ENCODE measurements at regions not wholly inside any gene's neighbourhood (a gene's known extent, or its start where the extent isn't known, plus 50 kb on each side); places are given as distances from the start of the nearest gene placed in this dataset.

DNA sequence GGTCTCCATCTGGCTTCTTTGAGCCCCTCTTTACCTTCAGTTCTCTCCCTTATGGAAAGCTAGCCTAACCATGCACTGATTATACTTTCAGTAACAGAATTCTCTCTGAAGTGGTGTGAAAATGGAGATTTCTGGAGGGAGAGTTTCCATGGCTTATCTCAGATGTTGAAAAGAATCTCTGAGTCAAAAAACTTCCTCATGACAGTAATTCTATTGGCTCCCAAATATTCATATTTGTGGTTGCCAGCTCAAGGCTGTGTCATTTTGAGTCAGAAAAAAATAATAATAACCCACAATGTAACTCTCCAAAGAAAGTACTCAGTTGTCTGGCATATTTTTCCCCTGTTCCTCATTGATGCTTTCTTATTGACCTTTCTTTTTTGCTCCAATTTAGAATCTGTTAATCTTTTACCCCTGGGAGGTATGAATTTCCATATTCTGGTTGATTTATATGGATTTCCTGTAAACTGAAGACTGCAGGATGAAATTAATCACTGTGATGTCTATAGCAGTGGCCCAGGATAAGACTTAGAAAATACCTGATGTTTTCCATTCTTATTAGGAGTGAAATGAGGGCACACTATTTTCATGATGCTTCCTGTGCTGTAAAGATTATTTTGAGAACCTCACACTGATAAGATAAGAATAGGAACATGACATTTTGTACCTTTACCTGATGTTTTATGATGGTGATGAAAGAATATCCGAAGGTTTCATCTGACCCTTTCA, 149.5 kb upstream of the EPHA3 start:
- intact Hi-C loops (cut with micrococcal nuclease; ENCODE audit: unreplicated experiment) = no loop called here
- Histone ChIP-seq H3K9me3 (no peaks in the 10 kb centered on the region), H3K27me3 (replicated peaks; ENCODE audit: control insufficient read depth, insufficient read depth, low read length) (no peaks in the 10 kb centered on the region), H3K4me3 (ENCODE audit: low read depth, low read length) (no peak overlapping the region), H3K36me3 (ENCODE audit: control insufficient read depth, insufficient read depth, low read length) (no peaks in the 10 kb centered on the region), H3K4me1 (no peaks in the 10 kb centered on the region)
- Mint-ChIP-seq H3K9me3 (ENCODE audit: unreplicated experiment) (no peaks in the 10 kb centered on the region), H3K4me1 (ENCODE audit: low read depth, unreplicated experiment) (no peaks in the 10 kb centered on the region), H3K27me3 (ENCODE audit: insufficient read depth, unreplicated experiment) (peaks cover 1% of the 10 kb centered on the region), H3K36me3 (ENCODE audit: insufficient read depth, unreplicated experiment) (no peaks in the 10 kb centered on the region), H3K4me3 (ENCODE audit: unreplicated experiment) (no peak overlapping the region), H3K27ac (ENCODE audit: unreplicated experiment) (no peak overlapping the region)
- CTCF ChIA-PET = no interaction called here
- DNase-seq = no peak
- POLR2A ChIA-PET = no interaction called here
- BruUV-seq (replicated peaks) = no TSS peak
- TF ChIP-seq, protein P1, sequence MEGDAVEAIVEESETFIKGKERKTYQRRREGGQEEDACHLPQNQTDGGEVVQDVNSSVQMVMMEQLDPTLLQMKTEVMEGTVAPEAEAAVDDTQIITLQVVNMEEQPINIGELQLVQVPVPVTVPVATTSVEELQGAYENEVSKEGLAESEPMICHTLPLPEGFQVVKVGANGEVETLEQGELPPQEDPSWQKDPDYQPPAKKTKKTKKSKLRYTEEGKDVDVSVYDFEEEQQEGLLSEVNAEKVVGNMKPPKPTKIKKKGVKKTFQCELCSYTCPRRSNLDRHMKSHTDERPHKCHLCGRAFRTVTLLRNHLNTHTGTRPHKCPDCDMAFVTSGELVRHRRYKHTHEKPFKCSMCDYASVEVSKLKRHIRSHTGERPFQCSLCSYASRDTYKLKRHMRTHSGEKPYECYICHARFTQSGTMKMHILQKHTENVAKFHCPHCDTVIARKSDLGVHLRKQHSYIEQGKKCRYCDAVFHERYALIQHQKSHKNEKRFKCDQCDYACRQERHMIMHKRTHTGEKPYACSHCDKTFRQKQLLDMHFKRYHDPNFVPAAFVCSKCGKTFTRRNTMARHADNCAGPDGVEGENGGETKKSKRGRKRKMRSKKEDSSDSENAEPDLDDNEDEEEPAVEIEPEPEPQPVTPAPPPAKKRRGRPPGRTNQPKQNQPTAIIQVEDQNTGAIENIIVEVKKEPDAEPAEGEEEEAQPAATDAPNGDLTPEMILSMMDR (IDR thresholded peaks at IDR 0.05; ENCODE audit: insufficient read depth in 1 of 2, low read depth in 1 of 2, low read length in 1 of 2, severe bottlenecking in 1 of 2, unreplicated experiment in 1 of 2) = no peak

DNA sequence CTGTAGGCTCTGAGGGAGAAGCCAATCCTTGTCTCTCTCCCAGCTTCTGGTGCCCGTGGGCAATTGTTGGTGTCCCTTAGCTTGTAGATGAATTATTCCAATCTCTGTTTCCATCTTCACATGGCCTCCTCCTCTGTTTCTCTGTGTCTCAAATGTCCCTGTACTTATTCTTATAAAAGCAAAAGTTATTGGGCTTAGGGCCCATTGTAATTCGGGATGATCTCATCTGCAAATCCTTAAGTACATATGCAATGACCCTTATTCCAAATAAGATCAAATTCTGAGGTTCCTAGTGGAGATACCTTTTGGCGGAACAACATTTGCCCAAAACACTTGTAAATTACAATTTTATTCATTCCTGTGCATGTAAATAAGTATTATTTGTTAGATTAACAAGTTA, 147.4 kb upstream of the EPHA3 start:
- Mint-ChIP-seq H3K36me3 (ENCODE audit: insufficient read depth, unreplicated experiment) (no peaks in the 10 kb centered on the region), H3K4me1 (ENCODE audit: low read depth, unreplicated experiment) (no peaks in the 10 kb centered on the region), H3K27me3 (ENCODE audit: insufficient read depth, unreplicated experiment) (no peaks in the 10 kb centered on the region), H3K4me3 (ENCODE audit: unreplicated experiment) (no peak overlapping the region), H3K9me3 (ENCODE audit: unreplicated experiment) (no peaks in the 10 kb centered on the region), H3K27ac (ENCODE audit: unreplicated experiment) (no peak overlapping the region)
- TF ChIP-seq, protein P1 (IDR thresholded peaks at IDR 0.05; ENCODE audit: insufficient read depth in 1 of 2, low read depth in 1 of 2, low read length in 1 of 2, severe bottlenecking in 1 of 2, unreplicated experiment in 1 of 2) = no peak
- no TSS peak for BruUV-seq (replicated peaks)
- Histone ChIP-seq H3K27me3 (replicated peaks; ENCODE audit: control insufficient read depth, insufficient read depth, low read length) (no peaks in the 10 kb centered on the region), H3K36me3 (ENCODE audit: control insufficient read depth, insufficient read depth, low read length) (no peaks in the 10 kb centered on the region), H3K4me3 (ENCODE audit: low read depth, low read length) (no peak overlapping the region), H3K4me1 (no peaks in the 10 kb centered on the region), H3K9me3 (no peaks in the 10 kb centered on the region)
- CTCF ChIA-PET = no interaction called here
- DNase-seq = no peak
- POLR2A ChIA-PET = no interaction called here
- intact Hi-C loops (cut with micrococcal nuclease; ENCODE audit: unreplicated experiment) = no loop called here

DNA sequence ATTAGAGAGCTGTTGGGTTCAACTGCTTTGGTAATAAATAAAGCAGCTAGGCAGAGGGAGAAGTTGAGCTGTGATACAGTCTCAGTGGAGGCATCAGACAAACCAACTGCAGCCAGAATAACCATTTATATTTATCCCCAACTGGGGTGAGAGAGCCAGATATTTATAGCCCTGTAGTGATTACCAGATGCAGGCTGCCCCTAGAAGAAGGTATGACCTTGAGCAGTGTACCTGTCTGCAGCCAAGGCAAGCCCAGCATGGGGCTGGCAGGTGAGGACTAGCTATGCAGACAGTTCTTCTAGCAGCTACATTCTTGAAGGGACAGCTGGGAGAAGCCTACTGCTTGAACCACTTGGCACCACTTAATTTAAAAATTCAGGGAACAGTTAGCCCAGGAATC, 144.4 kb upstream of the EPHA3 start:
- intact Hi-C loops (cut with micrococcal nuclease; ENCODE audit: unreplicated experiment) = no loop called here
- TF ChIP-seq, protein P1 (IDR thresholded peaks at IDR 0.05; ENCODE audit: insufficient read depth in 1 of 2, low read depth in 1 of 2, low read length in 1 of 2, severe bottlenecking in 1 of 2, unreplicated experiment in 1 of 2) = no peak
- CTCF ChIA-PET = no interaction called here

More for the DNA sequence above, 144.4 kb upstream of the EPHA3 start:
- no peaks in the 10 kb centered on the region for H3K4me1 ChIP-seq
- POLR2A ChIA-PET = no interaction called here
- H3K27ac Mint-ChIP-seq (ENCODE audit: unreplicated experiment) = no peak overlapping the region
- no peak for DNase-seq
- no peaks in the 10 kb centered on the region for H3K9me3 Mint-ChIP-seq (ENCODE audit: unreplicated experiment)
- no peak overlapping the region for H3K4me3 ChIP-seq (ENCODE audit: low read depth, low read length)
- H3K27me3 ChIP-seq (replicated peaks; ENCODE audit: control insufficient read depth, insufficient read depth, low read length) = no peaks in the 10 kb centered on the region
- H3K4me1 Mint-ChIP-seq (ENCODE audit: low read depth, unreplicated experiment) = no peaks in the 10 kb centered on the region
- BruUV-seq (replicated peaks) = no TSS peak
- H3K36me3 Mint-ChIP-seq (ENCODE audit: insufficient read depth, unreplicated experiment) = no peaks in the 10 kb centered on the region
- H3K9me3 ChIP-seq = no peaks in the 10 kb centered on the region
- H3K4me3 Mint-ChIP-seq (ENCODE audit: unreplicated experiment) = no peak overlapping the region
- no peaks in the 10 kb centered on the region for H3K27me3 Mint-ChIP-seq (ENCODE audit: insufficient read depth, unreplicated experiment)
- no peaks in the 10 kb centered on the region for H3K36me3 ChIP-seq (ENCODE audit: control insufficient read depth, insufficient read depth, low read length)

Data from Caco-2 (cell line).